GM21367 (cell line): ENCODE measurements at regions not wholly inside any gene's neighbourhood (a gene's known extent, or its start where the extent isn't known, plus 50 kb on each side); places are given as distances from the start of the nearest gene placed in this dataset.

Source experiments
- ATAC-seq: cut with Tn5 transposase; IDR thresholded peaks from one replicate; pipeline ENCODE4 v1.9.1; 2021; ENCODE audit not compliant: unreplicated experiment

DNA sequence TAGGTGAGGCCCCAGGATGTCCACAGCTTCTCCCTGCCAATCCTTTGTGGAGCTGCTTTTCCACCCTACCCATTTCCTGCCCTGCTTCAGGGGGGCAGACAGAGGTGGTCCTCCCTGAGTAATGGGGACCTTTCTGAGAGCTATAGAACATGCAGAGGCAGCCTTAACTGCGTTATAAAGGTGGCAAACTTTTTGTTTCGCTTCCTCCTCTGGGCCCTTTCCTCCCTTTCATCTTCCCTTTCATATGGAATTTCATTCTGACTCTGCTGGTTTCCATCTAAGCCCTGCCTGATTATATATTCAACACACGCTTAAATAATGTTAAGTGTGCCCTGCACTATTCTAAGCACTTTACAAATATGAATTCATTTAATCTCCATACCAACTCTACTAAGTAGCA lies 169.3 kb upstream of the E2F8 start:
- ATAC-seq, result peak; percentile 55

DNA sequence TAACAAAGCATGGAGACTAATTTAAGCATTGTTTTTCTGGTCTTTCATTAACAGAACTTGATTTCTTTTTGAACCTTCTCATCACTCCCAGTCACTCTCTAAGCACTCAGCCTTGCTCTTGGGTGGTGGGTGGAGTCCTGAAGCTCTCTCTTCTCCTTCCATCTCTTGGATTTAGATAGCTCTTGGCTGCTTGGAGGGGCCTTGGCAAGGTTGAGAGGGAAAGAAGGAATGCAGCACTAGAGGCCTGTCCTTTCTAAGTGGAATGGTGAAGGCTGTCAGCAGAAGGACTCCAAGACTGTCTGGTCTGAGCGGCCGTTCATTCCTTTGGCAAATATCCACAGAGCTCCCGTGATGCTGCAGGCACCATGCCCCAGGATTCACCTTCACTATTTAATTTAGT lies 168.6 kb upstream of the E2F8 start:
- no peak for ATAC-seq

DNA sequence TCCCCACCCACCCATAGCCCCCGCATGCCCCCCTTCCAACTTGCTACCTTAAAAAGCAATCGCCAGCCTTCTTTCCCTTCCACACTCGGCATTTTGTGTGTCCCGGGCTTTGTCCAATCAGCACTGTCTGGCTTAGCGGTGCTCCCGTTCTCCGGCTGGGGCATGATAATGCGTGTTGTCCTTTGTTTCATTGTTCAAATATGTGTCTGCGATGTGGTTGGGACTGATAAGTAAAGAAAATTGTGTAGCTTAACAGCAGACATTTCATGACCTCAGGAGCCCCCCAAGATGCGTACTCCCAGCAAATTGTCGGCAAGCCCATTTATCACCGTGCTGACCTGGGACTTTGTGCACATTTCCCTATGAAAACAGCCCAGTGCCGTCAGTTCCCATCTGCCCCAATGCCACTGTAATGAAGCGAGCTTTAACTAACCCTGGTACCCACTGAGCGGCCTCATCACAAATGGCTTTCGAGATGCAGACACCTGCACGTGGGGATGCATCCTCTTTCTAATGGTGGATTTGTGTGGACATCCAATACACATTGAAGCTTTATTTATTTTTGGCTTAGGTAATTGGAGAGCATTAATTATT lies 167.0 kb upstream of the E2F8 start:
- no peak for ATAC-seq

DNA sequence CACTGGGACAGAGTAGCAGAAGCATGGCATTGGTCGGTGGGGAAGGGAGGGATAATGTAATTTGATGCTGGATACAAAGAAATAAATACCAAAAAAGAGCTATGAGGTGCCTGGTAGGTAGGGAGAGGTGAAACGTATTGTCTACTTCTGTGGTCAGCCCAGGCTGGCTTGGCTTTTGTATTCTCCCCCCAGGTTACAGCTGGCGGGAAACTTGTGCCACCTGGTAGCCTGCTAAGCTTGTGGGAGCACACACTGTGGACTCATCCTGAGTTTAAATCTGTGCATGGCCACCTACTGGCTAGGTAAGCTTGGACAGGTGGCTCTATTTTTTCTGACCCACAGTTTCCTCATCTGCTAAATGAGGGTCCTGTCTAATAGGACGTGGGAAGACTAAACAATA lies 165.2 kb upstream of the E2F8 start:
- ATAC-seq, result no peak

DNA sequence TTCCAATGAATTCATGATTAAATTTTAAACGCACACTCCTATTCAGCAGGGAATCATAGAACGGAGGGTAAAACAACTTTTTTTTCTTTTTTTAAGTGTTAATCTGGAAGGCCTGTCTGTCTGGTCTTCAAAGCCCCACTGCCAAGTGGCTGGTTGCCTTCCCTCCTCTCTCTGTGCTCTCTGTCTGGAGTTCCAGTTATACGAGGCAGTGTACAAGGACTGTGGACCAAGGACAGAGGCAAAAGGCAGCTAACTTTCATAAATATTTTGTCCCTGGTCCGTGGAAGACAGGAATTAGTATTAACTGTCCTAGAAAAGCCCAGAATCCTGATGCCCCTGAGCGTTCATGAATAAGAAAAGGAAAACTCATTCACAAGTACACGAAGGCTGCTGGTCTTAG lies 164.0 kb upstream of the E2F8 start:
- no peak for ATAC-seq

DNA sequence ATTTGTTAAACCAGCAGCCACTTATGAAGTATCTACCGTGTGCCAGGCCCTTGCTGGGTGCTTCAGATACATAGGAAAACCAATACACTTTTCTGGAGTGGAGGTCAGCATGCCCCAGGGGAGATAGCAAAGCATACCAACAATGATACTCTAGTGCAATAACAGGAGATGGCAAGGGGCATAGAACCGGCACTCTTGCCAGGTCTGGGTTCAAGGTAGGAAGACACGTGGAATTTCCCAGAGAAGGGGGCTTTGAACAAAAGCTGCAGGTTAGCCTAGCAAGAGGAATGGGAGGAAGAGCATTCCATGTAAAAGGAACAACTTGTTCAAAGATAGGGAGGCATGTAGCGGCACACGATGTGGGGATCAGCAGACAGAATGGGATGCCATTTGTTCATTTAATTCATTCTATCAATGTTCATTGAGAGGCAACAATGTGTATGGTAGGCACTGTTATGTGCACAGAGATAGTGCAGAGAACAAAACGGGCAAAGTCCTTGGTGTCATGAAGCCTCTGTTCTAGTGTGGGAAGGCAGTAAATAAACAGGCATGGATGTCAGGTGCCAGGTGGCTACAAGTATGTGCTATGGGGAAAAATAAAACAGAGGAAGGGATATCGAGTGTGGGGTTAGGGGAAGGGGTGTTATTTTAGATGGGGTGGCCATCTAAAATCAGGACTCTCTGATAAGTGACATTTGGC lies 162.6 kb upstream of the E2F8 start:
- no peak for ATAC-seq

DNA sequence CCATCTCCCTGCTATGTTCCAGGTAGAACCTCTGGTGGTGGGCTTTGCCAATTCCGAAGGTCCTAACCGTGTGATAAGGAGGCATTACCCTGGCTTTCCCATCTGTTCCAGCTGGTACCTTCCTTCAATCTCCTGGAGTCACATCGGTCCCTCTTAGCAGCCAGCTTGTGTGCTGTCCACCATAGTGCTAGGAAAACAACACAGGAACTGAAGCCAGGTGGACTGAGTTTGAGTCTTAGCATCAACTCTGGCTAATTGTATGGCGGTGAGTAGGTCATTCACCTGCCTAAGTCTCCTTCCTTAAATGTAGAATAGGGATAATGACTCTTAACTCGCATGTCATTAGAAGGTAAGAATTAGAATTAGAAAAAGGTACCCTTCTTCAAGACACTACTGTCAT lies 159.6 kb upstream of the E2F8 start:
- ATAC-seq, result no peak

DNA sequence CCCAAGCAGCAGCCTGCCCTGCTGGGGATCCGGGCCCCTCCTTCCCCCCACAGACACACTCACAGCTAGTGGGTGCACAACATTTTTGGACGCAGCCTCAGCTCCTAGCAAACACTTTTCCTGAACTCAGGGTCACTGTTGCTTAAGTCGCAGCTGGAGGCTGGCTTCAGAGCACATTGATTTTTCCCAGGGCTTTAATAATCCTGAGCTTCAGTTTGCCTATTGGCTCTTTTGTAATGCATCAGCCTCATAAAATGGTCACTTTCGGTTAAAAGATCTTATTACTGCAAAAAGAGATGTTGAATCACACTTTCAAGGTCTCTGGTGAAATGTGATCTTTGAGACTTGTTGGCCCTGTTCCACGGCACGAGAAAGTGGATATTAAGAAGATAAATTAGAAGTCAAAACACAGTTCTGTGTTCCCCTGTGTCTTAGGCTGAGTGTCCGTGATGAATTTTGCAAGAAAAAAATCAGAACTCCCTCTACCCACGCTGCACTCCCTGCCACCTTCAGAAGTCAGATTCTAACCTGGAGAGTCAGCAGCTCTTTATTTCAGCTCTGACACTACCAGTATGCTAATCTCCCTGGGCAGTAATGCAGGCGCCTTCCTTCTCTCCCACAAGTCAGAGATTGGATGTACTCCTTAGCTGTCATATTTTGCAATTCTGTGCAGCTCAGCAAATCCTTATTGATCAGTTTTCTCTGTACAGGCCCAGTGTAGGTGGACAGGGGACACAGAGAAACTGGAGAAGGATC lies 158.2 kb upstream of the E2F8 start:
- no peak for ATAC-seq

DNA sequence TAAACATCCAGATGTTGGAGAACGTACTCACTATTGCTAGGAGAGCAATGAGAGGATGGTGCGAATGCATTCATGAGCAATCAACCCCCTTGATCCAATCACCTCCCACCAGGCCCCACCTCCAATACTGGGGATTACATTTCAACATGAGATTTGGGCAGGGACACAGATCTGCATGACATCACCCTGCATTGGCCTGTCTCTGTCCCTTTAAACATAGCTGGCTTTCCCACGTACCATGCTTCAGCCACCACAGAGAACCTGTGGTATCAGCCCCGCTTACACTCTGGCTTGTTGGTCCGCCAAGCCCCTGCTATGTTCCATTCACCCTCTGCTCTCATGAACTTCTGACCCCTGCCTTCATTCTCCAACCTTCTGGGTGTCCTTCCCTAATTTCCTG lies 157.5 kb upstream of the E2F8 start:
- no peak for ATAC-seq

DNA sequence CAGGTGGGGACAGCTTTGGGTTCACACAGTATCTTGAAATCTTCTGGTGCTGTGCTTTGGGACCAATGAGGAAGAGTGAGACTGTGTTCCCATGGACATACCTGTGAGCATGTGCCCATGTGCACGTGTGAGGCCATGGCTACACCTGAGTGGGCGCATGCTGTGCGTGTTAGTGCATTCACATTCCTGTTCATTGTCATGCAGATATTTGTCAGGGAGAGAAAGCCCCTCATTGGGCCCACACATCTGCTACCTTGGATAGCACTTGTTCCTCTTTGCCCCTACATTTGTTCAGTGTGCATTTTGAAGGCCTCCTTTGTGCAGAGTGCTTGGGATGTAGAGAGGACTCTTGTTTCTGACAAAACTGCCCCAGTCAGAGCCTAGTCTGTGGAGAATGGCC lies 154.3 kb upstream of the E2F8 start:
- no peak for ATAC-seq

DNA sequence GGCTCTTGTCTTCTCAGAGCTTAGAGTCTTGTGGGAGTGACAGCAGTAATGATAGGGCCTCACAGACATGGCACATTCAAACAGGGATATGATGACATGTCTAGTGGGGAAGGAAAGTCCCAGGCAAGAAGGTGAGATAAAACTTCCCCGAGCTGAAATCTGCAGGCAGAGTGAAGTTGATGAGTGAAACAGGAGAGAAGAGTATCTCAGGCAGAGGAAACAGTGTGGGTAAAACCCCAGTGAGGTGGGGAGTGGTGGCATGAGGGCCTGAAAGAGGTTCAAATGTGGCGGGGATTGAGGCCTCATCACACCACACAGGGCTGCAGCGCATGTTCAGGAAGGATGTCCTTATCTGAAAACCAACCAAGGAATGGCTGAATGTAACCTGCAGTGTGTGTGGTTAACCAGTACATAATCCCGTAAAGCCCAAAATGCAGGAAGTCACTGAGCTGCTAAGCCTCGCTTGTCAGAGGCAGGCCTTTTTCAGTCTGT lies 153.8 kb upstream of the E2F8 start:
- ATAC-seq, result peak; percentile 52

DNA sequence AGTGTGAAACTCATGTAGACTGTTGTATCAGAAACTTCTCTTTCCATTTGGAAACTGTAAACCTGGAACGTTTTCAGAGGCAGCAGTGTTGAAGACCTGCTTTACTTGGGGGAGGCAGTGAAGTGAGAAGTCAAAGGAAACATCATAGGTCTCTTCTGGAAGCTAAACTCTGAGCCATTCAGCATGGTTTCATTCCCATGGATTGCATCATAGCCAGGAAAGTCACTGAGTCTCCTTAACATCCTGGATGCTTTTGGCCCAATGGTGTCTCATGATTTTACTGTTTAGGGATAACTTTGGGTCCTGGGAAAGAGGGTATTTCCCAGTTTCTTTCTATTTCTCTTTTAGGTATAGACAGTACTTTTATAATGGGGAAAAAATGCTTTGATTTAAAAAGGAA lies 153.2 kb upstream of the E2F8 start:
- no peak for ATAC-seq

DNA sequence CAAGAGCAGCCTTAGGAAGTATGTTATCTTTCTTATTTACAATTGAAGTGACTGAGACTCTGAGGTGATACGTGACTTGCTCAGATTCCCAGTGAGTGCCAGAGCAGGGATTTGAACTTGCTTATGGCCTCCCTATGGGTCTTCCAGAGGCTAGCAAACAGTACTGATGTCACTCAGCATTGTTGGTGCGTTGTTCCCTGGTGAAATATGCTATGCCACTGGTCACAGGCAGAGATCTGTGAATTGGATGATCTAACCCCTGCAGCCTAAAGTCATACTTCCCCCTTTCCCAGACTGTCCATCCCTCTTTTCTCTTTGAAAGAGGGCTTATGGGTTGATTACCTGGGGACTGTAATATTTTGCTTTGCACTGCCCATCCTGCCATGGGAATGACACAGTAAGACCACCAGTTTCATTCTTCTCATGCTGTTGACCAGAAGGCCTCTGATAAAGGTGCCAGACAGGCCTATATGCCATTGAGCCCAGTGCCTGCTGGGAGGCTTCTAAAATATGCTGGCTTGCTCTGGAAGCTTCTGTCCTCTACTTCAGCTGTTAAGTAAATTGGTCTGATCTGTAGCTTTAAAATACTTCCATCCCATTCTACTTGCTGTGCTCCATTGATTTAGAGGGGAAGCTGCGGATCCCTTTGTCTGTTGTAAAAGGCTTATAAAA lies 152.2 kb upstream of the E2F8 start:
- ATAC-seq, result no peak

DNA sequence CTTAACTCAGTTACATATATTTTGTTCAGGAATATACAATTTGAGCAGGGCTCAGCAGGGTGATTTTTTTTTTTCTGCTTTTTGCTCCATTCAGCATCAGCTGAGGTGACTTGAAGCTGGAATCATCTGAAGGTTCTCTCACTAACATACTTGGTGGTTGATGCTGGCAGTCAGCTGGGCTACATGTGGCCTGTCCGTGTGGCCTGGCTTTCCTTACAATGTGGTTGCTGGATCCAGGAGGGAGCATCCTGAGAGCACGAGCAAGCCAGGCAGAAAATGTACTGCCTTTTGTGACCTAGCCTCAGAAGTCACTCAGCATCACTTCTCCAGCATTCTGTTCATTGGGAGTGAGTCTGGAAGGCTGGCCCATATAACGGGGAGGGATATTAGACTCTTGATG lies 151.6 kb upstream of the E2F8 start:
- no peak for ATAC-seq

DNA sequence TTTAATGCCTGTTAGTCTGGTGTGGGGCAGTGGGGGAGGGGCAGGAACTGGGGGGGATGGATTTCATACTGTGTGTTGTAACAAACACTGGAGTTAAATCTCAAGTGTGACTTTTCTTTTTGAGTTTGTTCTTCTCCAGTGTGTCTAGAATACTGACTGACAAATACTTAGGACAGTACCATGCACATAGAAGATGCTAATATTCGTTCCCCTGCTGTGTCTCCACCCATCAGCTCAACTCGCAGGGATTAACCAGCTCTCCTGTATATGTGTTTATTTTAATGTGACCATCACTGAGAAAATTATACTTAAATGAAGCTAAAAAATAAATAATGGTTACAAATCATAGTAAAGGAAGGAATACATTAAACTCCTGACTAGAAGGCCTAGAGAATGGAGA lies 150.9 kb upstream of the E2F8 start:
- ATAC-seq, result no peak

DNA sequence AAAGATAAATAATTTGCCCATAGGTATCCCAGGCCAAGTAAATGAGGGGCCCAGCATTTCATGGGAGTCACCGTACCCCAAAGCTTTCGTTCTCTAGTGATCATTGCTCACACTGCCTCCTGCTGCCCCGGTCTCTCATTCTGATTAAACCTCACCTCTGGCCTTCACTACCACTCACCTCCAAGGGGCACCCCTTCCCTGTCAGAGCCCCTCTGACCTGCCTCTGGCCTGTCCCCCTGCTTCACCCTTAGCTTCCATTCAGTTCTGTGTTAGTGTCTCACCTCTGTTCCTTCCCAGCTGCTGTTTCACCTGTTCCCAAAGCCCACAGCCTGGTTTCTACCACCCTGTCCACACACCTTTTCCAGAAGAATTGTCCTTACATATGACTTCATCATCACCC lies 150.3 kb upstream of the E2F8 start:
- ATAC-seq, result no peak

DNA sequence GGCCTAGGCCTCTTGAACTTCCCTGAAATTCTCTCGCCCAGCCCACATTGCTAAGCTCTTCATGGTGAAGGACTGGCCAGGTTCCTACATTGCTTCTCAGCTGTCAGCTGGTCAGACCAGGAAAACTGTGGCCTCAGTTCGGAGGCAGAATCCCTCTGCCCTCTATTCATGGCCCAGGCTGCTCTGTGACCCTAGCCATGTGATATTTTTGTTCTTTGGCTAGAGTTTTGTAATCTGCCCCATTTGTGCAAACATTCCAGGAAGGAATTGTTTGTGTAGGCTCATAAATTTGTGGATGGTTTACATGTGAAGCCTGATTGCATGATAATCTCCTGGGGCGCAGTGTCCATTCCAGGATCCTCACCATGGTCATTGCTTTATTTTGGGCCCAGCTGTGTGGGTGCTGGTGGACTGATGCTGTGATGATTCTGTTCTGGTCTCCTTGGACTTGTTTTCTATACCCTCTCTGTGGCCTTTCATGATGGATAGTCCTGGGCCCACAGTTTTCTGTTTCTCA lies 149.1 kb upstream of the E2F8 start:
- ATAC-seq, result no peak

DNA sequence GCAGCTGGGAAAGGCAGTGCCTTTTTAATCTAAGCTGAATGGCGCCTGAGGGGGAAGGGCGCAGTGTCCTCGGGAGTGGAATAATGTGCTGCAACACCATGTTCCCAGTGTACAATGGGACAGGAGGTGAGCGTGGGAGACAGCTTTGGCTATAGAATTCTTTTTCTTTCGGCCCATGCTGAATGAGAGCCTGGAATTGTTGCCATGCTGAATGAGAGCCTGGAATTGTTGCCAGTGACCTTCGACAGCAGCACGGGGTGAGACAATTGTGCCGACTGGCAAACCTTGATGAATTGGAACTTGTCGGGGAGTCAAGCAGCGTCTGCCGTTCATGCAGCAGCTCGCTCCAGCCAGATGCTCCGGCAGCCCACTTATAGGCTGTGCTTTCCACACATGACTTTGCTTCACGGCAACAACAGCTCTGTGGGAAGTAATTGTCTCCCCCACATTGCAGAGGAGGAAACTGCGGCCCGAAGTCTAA lies 141.4 kb upstream of the E2F8 start:
- no peak for ATAC-seq

DNA sequence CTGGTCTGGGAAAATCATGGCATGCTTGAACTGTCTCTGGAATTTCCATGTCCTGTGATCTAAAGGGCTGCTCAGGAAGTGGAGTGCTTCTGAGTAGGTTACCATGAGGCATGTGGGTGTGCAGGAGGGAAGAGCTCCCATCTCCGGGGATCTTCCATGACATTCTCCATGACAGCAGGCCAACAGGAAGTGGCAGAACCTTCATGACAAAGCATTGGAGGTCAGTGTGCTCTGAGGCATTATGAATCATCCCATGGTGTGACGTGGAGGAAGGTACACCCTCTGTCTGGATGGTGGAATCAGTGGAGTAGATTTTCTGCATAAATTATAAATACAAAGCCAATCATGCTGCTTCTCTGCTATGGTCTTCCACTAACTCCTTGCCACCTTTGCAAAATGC lies 139.6 kb upstream of the E2F8 start:
- ATAC-seq, result no peak

DNA sequence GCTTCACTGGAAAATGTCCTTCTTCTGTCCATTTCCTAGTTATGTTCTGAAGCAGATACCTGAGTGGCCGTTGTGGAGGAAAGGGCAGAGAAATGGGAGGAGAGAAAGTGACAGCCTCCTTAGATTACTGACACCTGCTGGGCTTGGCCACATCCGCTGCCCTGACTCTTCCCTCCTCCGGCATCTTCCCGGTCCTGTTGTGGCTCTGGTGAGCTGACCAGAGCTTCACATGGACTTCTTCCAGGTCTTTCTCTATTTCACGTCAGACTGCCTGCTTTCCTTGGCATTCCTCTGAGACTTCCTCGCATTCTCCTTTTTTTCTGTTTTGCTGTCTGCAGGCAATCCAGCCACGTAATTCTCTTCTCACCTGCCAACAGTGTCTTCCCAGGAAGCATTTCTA lies 138.7 kb upstream of the E2F8 start:
- no peak for ATAC-seq

DNA sequence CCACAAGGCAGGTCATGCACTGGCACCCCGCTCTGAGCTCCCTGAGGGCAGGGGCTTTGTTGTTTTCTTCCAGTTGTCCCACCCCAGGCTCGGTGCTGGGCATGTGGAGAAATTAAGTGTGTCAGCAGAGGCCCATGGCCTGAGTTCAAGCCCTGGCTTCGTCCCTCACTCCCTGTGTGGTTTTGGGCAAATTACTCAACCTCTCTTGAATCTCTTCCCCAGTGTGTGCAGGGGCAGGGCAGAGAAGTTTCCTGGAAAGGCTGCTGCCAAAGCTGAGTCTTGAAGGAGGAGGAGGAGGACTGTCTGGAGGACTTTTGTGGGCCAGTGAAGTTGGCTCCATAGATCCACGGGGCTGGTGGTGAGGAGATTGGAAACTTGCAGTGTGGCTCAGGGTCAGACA lies 138.1 kb upstream of the E2F8 start:
- ATAC-seq, result no peak
